Muscle layer of colon (tissue), 2 donors: ENCODE measurements at regions not wholly inside any gene's neighbourhood (a gene's known extent, or its start where the extent isn't known, plus 50 kb on each side); places are given as distances from the start of the nearest gene placed in this dataset.

Source experiments
- H3K27ac ChIP-seq: one replicate; pipeline ENCODE4 v1.7.0; 2013; ENCODE audit warnings: low read depth, mild to moderate bottlenecking, low read length, moderate library complexity
- H3K27me3 ChIP-seq, 2 donors: one replicate each; pipeline ENCODE4 v1.7.0; 2013; ENCODE audit warnings: low read length in 2 of 2, mild to moderate bottlenecking in 2 of 2; ENCODE audit not compliant: insufficient read depth in 2 of 2, control insufficient read depth in 1 of 2
- H3K36me3 ChIP-seq: one replicate; pipeline ENCODE4 v1.7.0; 2013; ENCODE audit warnings: mild to moderate bottlenecking, low read length; ENCODE audit not compliant: insufficient read depth
- H3K4me1 ChIP-seq: one replicate; pipeline ENCODE4 v1.7.0; 2013; ENCODE audit warnings: mild to moderate bottlenecking, low read length; ENCODE audit not compliant: insufficient read depth
- H3K4me3 ChIP-seq, 2 donors: one replicate each; pipeline ENCODE4 v1.7.0; 2013; ENCODE audit warnings: low read length in 2 of 2, low read depth in 1 of 2, mild to moderate bottlenecking in 1 of 2, moderate library complexity in 1 of 2
- H3K9ac ChIP-seq: one replicate; pipeline ENCODE4 v1.7.0; 2013; ENCODE audit warnings: low read length
- H3K9me3 ChIP-seq: one replicate; pipeline ENCODE4 v1.7.0; 2013; ENCODE audit warnings: mild to moderate bottlenecking, low read length
- donor health status: abdominal sarcoma.
- donor health status: Adenocarcinoma of cecum.

GRCh38 chr22:35475545-35475944, 65.1 kb upstream of the RASD2 start:
- Histone ChIP-seq H3K4me3 (no peak overlapping the region), H3K4me1 (peaks cover 43% of the 10 kb centered on the region), H3K27me3 (no peaks in the 10 kb centered on the region), H3K36me3 (no peaks in the 10 kb centered on the region), H3K27ac (no peak overlapping the region), H3K9ac (no peak overlapping the region), H3K9me3 (no peaks in the 10 kb centered on the region)

- H3K27me3 ChIP-seq: no peaks in the 10 kb centered on the region
- H3K4me3 ChIP-seq: no peak overlapping the region
- H3K36me3 ChIP-seq: no peaks in the 10 kb centered on the region
- H3K27ac ChIP-seq: no peak overlapping the region
- no peaks in the 10 kb centered on the region for H3K9me3 ChIP-seq
- H3K4me1 ChIP-seq: peaks cover 51% of the 10 kb centered on the region
- H3K9ac ChIP-seq: no peak overlapping the region
Observed at GRCh38 chr22:35476341-35476740, 64.3 kb upstream of the RASD2 start.

GRCh38 chr22:35477911-35478582, 62.6 kb upstream of the RASD2 start:
- no peak overlapping the region for H3K9ac ChIP-seq
- H3K27me3 ChIP-seq: no peaks in the 10 kb centered on the region
- H3K4me1 ChIP-seq: peaks cover 48% of the 10 kb centered on the region
- no peaks in the 10 kb centered on the region for H3K9me3 ChIP-seq
- peak overlapping the region; percentile 72 for H3K27ac ChIP-seq
- no peaks in the 10 kb centered on the region for H3K36me3 ChIP-seq
- H3K4me3 ChIP-seq: peak overlapping the region in 1 of 2 donors; percentile 13

GRCh38 chr22:35478633-35479107, 62.0 kb upstream of the RASD2 start:
- Histone ChIP-seq H3K4me3 (peak overlapping the region in 1 of 2 donors; percentile 13), H3K27ac (peak overlapping the region; percentile 72), H3K4me1 (peaks cover 43% of the 10 kb centered on the region), H3K9me3 (no peaks in the 10 kb centered on the region), H3K36me3 (no peaks in the 10 kb centered on the region), H3K27me3 (no peaks in the 10 kb centered on the region), H3K9ac (no peak overlapping the region)

GRCh38 chr22:35479359-35479758, 61.3 kb upstream of the RASD2 start:
- no peaks in the 10 kb centered on the region for H3K9me3 ChIP-seq
- H3K27ac ChIP-seq: peak overlapping the region; percentile 89
- H3K4me3 ChIP-seq: no peak overlapping the region
- H3K4me1 ChIP-seq: peaks cover 42% of the 10 kb centered on the region
- peak overlapping the region; percentile 17 for H3K9ac ChIP-seq
- H3K27me3 ChIP-seq: no peaks in the 10 kb centered on the region
- no peaks in the 10 kb centered on the region for H3K36me3 ChIP-seq

GRCh38 chr22:35479985-35480550, 60.6 kb upstream of the RASD2 start:
- peak overlapping the region; percentile 17 for H3K9ac ChIP-seq
- H3K9me3 ChIP-seq: no peaks in the 10 kb centered on the region
- peak overlapping the region in 1 of 2 donors; percentile 42 for H3K4me3 ChIP-seq
- peaks cover 42% of the 10 kb centered on the region for H3K4me1 ChIP-seq
- H3K36me3 ChIP-seq: no peaks in the 10 kb centered on the region
- H3K27me3 ChIP-seq: no peaks in the 10 kb centered on the region
- peak overlapping the region; percentile 89 for H3K27ac ChIP-seq

GRCh38 chr22:35480627-35481550, 59.7 kb upstream of the RASD2 start:
- H3K4me3 ChIP-seq: no peak overlapping the region
- no peaks in the 10 kb centered on the region for H3K27me3 ChIP-seq
- peak overlapping the region; percentile 89 for H3K27ac ChIP-seq

GRCh38 chr22:35482311-35482710, 58.3 kb upstream of the RASD2 start:
- Histone ChIP-seq H3K9me3 (no peaks in the 10 kb centered on the region), H3K27ac (no peak overlapping the region), H3K27me3 (no peaks in the 10 kb centered on the region), H3K36me3 (no peaks in the 10 kb centered on the region), H3K4me3 (no peak overlapping the region), H3K9ac (no peak overlapping the region), H3K4me1 (peaks cover 37% of the 10 kb centered on the region)

More at GRCh38 chr22:35480627-35481550, 59.7 kb upstream of the RASD2 start:
- peaks cover 42% of the 10 kb centered on the region for H3K4me1 ChIP-seq
- H3K36me3 ChIP-seq: no peaks in the 10 kb centered on the region
- no peak overlapping the region for H3K9ac ChIP-seq
- no peaks in the 10 kb centered on the region for H3K9me3 ChIP-seq

- H3K4me1 ChIP-seq: peaks cover 34% of the 10 kb centered on the region
- H3K27me3 ChIP-seq: no peaks in the 10 kb centered on the region
- no peak overlapping the region for H3K27ac ChIP-seq
- no peak overlapping the region for H3K9ac ChIP-seq
- no peaks in the 10 kb centered on the region for H3K36me3 ChIP-seq
- H3K9me3 ChIP-seq: no peaks in the 10 kb centered on the region
- no peak overlapping the region for H3K4me3 ChIP-seq
Observed at GRCh38 chr22:35482974-35483373, 57.7 kb upstream of the RASD2 start.

- peaks cover 26% of the 10 kb centered on the region for H3K4me1 ChIP-seq
- H3K9me3 ChIP-seq: no peaks in the 10 kb centered on the region
- H3K27ac ChIP-seq: no peak overlapping the region
- H3K4me3 ChIP-seq: no peak overlapping the region
- H3K9ac ChIP-seq: no peak overlapping the region
- H3K36me3 ChIP-seq: no peaks in the 10 kb centered on the region
- no peaks in the 10 kb centered on the region for H3K27me3 ChIP-seq
Observed at GRCh38 chr22:35483730-35484129, 56.9 kb upstream of the RASD2 start.
